Frontal cortex (tissue), 3 donors: ENCODE measurements at regions not wholly inside any gene's neighbourhood (a gene's known extent, or its start where the extent isn't known, plus 50 kb on each side); places are given as distances from the start of the nearest gene placed in this dataset.

Experiments
- DNase-seq, 2 donors: peaks; one replicate each; pipeline ENCODE4 v3.0.0; 2012; ENCODE audit warnings: low spot score in 2 of 2
- FAIRE-seq: peaks from 2 replicates; lab custom pipeline; 2012; peaks lifted over from hg19 to GRCh38; lab: Jason Lieb, UNC
- donor health status: control.
- donor health status: control.
- donor health status: control.

DNA sequence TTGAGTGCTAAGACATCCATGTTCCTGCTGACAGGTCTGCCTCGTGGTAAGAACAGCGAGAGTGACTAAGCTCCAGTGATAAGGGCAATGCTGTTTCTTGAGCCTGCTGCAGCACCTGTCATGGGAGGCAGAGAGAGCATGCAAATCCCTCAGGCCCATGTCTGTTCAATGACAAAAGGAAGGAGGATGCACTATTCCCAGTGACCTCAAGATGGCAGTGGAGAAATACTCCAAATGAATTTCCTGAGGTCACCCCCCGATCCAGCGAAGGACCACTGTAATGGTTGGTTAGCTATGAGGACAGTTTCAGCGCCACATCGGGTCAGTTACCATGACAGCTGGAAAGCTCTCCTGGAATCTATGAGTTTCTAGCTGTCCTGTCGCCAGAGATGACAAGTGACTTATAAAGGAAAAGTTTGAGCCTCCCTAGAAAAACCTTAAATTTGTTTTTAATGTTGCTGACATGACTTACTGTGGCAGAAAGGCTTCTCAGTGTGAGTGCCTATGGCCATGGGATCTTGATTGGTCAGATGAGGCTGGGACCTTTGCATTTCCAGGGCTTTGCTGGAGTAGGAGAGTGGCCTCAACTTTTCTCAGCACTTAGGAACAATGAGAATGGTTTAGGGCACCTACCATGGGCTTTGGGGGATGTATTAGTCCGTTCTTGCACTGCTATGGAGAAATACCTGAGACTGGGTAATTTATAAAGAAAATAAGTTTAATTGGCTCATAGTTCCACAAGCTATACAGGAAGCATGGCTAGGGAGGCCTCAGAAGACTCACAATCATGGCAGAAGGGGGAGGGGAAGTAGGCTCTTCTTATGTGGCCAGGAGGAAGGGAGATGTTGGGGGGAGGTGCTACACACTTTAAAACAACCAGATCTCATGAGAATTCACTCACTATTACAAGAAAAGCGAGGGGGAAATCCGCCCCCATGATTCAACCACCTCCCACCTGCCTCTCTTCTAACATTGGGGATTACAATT is 88.0 kb upstream of the TMEM260 start:
- FAIRE-seq (no peak), DNase-seq (no peak)

- DNase-seq: no peak
- FAIRE-seq: no peak
These were observed 85.4 kb upstream of the TMEM260 start for GRCh38 chr14:56494167-56494566.

DNA sequence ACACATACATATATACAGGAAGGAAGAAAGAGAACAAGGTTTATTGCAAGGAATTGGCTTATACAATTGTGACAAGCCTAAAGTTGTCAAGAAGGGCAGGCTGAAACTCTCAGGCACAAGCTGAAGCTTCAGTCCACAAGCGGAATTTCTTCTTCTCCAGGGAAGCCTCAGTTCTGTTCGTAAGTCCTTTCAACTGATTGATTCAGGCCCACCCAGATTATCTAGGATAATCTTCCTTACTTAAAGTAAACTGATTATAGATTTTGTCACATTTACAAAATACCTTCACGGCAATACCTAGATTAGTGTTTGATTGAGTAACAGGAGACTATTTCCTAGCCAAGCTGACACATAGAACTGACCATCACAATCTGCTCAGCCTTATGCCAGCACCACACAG is 81.5 kb upstream of the TMEM260 start:
- DNase-seq (no peak), FAIRE-seq (no peak)

GRCh38 chr14:56501909-56502530 is 77.6 kb upstream of the TMEM260 start:
- DNase-seq (no peak), FAIRE-seq (no peak)

DNA sequence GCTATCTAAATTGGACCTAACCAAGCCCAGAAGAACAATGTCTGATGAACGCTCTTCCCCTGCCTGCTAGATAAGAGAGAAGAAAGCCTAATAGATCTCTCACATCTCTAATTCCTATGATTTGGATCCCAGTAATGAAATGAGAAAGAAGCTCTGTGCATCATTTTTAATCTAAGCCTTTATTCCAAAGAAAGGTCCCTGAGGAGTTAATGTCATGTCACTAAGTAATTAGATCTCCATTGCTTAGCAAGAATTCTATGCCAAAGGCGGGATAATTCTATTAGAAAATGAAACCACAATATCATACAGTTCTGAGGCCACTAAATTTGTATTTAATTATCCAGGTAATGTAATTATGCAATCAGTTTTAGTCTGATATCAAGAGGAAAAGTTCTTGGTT is 74.2 kb upstream of the TMEM260 start:
- FAIRE-seq: no peak
- DNase-seq: no peak

DNA sequence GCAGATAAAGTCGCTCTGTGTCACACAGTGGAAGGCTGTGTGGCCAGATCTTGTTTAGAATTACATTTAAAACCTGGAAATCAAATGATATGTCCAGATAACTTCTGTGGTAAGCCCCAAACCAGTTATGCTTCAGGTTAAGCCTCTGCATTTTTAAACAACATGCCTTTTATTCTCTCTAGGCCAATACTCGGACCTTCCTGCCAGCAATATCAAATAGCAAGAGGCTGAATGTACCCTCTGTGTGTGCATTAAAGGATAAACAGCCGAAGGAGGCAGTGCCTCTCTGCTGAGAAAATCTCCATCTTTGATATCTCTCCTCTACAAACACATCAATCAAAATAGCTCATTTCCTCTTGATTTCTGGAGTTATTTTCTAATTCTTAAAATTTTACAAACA is 67.1 kb upstream of the TMEM260 start:
- DNase-seq: no peak
- FAIRE-seq: no peak

- DNase-seq (no peak), FAIRE-seq (no peak)
These were observed 64.8 kb upstream of the TMEM260 start for GRCh38 chr14:56514663-56515371.

GRCh38 chr14:56515739-56516138 is 63.9 kb upstream of the TMEM260 start:
- FAIRE-seq (no peak), DNase-seq (no peak)

DNA sequence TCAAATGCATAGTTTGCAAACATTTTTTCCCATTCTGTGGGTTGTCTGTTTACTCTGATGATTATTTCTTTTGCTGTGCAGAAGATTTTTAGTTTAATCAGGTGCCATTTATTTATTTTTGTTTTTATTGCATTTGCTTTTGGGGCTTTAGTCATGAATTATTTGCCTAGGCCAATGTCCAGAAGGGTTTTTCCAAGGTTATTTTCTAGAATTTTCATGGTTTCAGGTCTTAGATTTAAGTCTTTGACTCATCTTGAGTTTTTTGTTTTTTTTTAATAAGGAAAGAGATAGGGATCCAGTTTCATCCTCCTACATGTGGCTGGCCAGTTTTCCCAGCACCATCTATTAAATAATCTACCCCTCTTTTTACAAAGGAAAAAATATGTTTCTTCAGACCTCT is 57.2 kb upstream of the TMEM260 start:
- no peak for FAIRE-seq

DNA sequence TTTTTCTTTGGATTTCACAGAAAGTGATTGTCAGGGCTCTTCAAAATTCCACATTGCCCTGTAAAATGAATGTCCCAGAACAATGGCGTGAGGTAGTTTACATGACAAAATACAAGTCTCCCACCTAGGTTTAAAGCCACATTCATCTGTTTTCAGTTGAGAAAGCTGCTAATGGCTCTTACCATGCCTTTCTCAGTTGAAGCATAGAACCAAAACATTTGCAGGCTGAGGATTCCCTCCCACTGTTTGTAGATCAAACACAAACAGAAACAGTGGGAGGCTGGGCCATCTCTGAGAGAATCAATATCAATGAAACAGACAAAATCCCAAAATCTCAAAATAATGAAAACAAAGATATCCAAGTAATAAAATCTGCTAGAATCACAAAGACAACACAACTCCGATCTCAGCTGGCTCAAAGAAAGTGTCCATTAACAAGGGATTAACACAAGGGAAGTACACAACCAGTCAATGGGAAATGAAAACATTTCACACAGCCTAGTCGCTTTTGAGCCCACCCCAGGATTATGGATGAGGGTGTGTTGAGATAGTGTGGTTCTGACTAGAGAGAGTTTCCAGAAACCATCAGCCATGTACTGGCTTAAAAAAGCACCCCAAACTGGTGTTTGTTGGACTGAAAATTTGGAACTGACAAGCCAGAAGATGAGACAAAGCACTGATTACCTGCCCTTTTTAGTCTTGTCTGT is 54.5 kb upstream of the TMEM260 start:
- FAIRE-seq (no peak), DNase-seq (no peak)

More for the DNA sequence above, 57.2 kb upstream of the TMEM260 start:
- DNase-seq: no peak

GRCh38 chr14:56528927-56529326 is 50.7 kb upstream of the TMEM260 start:
- DNase-seq: no peak
- no peak for FAIRE-seq
